ENCODE measurements at regions not wholly inside any gene's neighbourhood (a gene's known extent, or its start where the extent isn't known, plus 50 kb on each side); places are given as distances from the start of the nearest gene placed in this dataset.

- TF ChIP-seq RAD21 (IDR thresholded peaks at IDR 0.05; ENCODE audit: low read depth) = no peak
- no peak for TF ChIP-seq ZBTB7A (IDR thresholded peaks at IDR 0.05; ENCODE audit: low read depth)
- no peak for TF ChIP-seq REST (IDR thresholded peaks at IDR 0.05; ENCODE audit: low read depth)
- TF ChIP-seq YY1 (IDR thresholded peaks at IDR 0.05; ENCODE audit: low read depth) = no peak
- TF ChIP-seq TAF1 (IDR thresholded peaks at IDR 0.05; ENCODE audit: low read depth) = no peak
- TF ChIP-seq EP300 (IDR thresholded peaks at IDR 0.05; ENCODE audit: borderline replicate concordance) = no peak
- TF ChIP-seq MAX (IDR thresholded peaks at IDR 0.05) = no peak
- no peak for TF ChIP-seq CEBPB (IDR thresholded peaks at IDR 0.05)
- TF ChIP-seq USF1 (IDR thresholded peaks at IDR 0.05) = no peak
- no peak for TF ChIP-seq NFIC (IDR thresholded peaks at IDR 0.05)
- no peak for TF ChIP-seq TCF12 (IDR thresholded peaks at IDR 0.05; ENCODE audit: low read depth)
- TF ChIP-seq TEAD4 (IDR thresholded peaks at IDR 0.05) = no peak
- no peak for TF ChIP-seq CREB1 (IDR thresholded peaks at IDR 0.05; ENCODE audit: low read depth)
- no peak for TF ChIP-seq EGR1 (IDR thresholded peaks at IDR 0.05)
Measured at GRCh38 chr14:28966416-28967233, 200.0 kb downstream of the FOXG1 start.
